HG03457 (cell line): ENCODE measurements at regions not wholly inside any gene's neighbourhood (a gene's known extent, or its start where the extent isn't known, plus 50 kb on each side); places are given as distances from the start of the nearest gene placed in this dataset.
"Not testable (repeated sequence)": the region's sequence is repeated elsewhere in the genome, so short reads cannot be mapped to it uniquely, and the experiment has no call there.

Experiments used
- ATAC-seq: cut with Tn5 transposase; IDR thresholded peaks from one replicate; pipeline ENCODE4 v1.9.1; 2021; ENCODE audit warnings: moderate number of reproducible peaks; ENCODE audit not compliant: unreplicated experiment

- no peak for ATAC-seq
These were observed 50.3 kb upstream of the ITGA11 start for GRCh38 chr15:68482246-68482645.

DNA sequence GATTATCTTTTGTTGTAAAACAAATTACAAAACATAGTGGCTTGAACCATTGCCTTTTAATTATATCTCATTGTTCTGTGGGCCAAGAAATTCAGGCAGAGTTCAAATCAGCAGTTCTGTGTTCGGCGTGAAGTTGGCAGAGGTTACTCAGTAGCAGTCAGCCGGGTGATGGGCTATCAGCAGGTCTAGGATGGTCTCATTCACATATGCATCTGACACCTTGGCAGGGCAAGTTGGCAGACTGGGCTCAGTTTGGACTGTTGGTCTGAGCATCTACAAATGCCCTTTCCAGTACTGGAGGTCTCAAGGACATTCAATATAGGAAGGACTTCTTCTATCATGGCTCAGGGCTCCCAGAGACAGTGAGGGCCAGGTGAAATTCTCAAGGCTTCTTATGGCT lies 51.2 kb upstream of the ITGA11 start:
- ATAC-seq: no peak

GRCh38 chr15:68484220-68484619 lies 52.3 kb upstream of the ITGA11 start:
- no peak for ATAC-seq

DNA sequence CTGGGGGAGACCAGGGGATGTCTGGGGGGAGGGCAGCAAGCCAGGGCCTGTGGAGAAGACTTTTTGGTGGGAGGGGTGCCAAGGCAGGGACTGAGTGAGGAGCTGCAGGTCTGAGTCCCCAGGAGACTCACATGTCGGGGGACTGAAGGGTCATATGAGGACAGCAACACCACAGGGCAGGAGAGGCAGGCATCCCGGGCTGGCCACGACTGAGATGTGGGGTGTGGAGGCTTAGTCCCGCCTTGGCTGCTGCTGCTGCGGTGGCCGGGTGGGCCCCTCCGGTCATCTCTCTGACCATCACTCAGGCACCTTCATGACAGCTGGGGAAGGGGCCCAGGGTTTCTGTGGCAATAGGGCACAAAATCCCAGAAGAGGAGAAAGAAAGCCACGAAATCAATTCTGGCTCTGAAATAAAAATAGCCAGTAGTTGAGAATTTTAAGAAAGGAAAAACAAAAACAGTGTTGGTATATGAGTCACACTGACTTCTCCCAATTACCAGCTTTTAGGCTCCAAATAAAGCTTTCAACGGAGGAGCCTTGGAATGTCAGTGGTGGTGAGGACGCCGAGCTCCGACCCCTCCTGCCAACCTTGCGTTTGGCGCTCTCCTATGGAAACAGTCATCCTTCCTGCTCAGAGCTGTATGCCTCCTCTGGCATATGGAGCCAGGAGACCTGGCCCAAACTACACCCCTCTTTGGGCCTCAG lies 52.9 kb upstream of the ITGA11 start:
- ATAC-seq: no peak

- ATAC-seq: no peak
These were observed 53.9 kb upstream of the ITGA11 start for GRCh38 chr15:68485721-68486360.

DNA sequence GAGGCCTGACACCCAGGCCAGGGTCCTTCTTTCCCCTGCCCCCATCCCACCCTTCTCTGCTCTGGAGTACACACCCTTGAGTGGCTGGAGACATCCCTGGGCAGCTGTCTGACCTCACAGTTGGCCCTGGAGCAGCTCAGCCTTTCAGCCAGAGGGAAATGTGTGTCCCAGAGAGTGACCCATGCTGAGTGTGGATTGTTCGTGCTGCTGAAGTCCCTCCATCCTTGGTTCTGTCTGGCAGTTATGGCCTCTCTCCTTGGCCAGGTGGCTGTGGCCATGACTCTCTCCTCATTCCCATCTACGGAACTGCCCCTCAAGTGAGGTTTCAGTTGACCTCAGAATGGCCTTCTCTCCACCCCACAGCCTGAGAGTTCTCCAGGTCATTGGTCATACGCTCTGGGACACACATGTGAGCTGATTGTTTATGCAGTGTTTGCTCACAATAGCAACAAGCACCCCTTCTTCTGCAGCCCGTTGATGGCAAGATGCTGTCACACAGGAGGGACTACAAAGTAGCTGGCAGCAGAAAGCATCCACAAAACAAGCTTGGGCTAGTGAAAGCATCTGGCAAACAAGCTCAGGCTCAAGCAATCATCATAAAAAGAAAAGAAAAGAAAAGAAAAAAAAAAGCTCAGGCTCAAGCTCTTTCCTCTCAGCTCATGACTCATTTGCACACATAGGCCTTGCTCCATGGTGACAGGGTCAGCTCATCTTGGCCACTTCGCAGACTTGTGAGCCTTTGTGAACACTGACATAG lies 55.3 kb upstream of the ITGA11 start:
- no peak for ATAC-seq

DNA sequence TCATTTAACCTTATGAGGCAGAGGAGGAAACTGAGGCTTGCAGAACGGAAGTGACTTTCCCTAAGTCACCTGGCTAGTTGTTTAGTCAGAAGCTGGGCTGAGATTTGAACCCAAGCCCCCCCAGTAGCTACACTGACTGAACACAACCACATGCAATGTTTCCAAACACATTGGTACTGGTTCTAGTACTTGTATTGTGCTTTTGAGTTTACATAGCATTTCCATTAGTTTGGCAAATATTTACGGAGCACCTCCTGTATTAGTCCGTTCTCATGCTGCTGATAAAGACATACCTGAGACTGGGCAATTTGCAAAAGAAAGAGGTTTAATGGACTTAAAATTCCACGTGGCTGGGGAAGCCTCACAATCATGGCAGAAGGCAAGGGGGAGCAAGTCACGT lies 56.3 kb upstream of the ITGA11 start:
- ATAC-seq: no peak

DNA sequence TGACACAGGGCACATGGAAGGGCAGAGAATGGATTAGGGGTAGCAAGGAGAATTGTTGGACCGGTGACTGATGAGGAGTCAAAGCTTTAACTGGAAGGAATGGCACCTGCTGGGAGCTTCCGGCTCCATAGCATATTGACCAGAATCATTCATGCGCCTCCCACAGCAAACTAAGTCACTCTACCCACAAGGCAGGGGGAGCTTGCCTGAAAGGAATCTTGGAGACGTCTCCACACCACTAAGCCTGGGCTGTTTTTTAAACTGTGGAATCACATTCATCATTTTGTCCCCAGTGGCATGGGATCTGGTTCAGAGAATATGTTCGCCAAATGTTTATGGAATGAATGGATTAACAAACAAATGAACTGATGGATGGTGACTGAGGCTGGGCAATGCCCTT lies 57.0 kb upstream of the ITGA11 start:
- no peak for ATAC-seq

DNA sequence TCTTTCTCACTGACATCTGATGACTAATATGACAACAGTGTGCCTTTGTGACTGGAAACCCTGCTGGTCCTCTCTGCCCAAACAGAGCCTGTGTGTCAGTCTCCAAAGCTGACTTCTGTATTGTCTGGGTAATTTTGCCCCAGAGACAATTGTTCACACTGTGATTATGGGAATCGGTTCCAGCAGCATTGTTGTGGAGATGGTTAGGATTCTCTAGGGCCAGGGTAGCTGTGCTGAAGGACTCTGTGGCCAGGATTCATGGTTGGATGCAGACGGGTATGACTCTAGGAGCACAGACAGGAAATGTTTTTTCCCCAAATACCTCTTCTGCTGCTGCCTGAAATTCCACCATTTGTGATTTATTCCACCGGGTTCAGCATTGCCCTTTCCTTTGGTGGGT lies 57.5 kb upstream of the ITGA11 start:
- no peak for ATAC-seq

DNA sequence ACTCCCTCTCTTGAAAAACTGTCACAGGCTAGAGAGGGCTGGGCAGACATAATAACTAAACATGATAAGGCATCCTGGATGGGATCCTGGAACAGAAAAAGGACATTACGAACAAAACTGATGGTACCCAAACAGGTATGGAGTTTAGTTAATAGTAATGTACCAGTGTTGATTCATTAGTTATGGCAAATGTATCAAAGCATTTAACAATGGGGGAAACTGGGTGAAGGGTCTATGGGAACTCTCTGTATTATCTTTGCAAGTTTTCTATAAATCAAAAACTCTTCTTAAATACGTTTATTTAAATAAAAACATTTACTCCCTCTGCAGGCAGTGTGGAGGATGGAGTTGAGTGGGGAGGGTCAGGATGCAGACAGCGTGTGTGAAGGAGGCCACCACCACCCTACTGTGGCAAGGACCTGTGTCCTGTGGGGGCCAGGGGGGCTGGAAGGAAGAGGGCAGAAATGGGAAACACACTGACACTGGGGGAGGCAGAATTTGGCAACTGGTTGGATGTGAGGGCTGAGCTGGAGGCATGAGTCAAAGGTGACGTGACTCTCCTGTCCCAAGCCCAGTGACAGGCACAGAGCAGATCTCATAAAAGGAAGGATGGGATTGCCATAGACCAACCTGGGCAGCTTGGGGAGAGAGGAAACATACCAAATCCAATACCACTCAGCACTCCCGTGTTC lies 59.6 kb upstream of the ITGA11 start:
- ATAC-seq: no peak

DNA sequence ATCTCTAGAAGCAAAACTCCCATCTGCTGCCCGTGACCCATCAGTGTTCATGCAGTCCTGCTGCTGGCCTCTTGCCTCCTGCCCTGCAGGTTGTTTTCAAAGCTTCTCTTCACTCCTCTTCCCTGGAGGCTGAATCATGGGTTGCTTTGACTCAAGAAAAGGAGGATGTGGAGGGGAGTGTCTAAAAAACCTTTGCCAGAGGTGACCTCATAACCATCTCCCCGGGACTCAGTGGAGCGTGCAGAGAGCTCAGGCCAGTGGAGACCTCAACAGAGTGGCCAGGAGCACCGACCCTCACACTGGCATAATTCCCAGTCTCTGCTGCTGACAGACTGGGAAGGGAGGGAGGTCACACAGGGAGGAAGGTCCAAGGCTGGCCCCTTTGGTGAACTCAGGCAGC lies 60.9 kb upstream of the ITGA11 start:
- no peak for ATAC-seq

- ATAC-seq: no peak
These were observed 61.7 kb upstream of the ITGA11 start for GRCh38 chr15:68493629-68494028.

DNA sequence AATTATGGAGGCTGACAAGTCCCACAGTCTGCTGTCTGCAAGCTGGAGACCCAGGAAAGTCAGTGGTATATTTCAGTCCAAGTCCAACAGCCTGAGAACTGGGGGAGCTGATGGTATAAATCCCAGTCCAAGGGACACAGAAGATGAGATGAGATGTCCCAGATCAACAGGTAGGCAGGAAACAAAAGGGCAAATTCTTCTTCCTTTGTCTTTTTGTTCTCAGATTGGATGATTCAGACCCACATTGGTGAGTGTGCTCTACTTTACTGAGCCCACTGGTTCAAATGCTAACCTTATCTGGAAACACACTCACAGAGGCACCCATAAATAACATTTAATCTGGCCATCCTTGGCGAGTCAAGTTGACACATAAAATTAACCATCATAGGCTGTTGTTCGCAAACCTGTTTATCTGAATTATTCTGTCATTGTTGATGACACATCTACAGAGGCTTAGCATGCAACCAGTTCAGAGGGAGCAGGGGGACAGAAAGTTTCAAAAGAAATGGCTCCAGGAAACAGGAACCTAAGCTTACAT lies 62.7 kb upstream of the ITGA11 start:
- no peak for ATAC-seq

- no peak for ATAC-seq
These were observed 63.4 kb upstream of the ITGA11 start for GRCh38 chr15:68495221-68495950.

DNA sequence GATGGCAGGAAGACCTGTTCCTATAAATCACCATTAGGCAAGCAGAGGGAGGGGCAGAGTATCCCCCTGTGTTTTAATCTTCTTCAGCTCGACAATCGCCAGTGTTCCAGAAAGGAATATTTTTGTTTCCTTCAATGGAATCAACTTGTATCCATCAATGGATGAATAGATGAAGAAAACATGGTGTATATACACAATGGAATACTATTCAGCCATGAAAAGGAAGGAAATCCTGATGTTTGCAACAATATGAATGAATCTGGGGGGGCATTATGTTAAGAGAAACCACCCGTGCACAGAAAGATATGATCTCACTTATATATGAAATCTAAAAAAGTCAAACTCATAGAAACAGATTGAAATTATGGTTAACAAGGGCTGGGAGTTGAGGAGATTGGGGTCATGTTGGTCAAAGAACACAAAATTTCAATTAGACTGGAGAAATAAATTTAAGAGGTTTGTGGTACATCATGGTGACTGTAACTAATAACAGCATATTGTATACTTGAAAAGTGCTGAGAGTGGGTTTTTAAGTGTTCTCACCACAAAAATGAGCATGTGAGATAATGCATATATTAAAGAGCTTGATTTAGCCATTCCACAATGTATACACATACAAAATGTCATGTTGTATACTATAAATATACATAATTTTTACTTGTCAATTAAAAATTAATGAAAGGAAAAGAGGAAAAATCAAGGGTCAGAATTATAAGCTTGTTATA lies 64.2 kb upstream of the ITGA11 start:
- ATAC-seq: no peak

GRCh38 chr15:68496751-68497150 lies 64.8 kb upstream of the ITGA11 start:
- not testable (repeated sequence) for ATAC-seq

GRCh38 chr15:68497206-68497910 lies 65.4 kb upstream of the ITGA11 start:
- ATAC-seq: no peak

- ATAC-seq: no peak
These were observed 66.1 kb upstream of the ITGA11 start for GRCh38 chr15:68498076-68498475.

- ATAC-seq: no peak
These were observed 67.8 kb upstream of the ITGA11 start for GRCh38 chr15:68499620-68500312.
